ENCODE measurements at regions not wholly inside any gene's neighbourhood (a gene's known extent, or its start where the extent isn't known, plus 50 kb on each side); places are given as distances from the start of the nearest gene placed in this dataset.

DNA sequence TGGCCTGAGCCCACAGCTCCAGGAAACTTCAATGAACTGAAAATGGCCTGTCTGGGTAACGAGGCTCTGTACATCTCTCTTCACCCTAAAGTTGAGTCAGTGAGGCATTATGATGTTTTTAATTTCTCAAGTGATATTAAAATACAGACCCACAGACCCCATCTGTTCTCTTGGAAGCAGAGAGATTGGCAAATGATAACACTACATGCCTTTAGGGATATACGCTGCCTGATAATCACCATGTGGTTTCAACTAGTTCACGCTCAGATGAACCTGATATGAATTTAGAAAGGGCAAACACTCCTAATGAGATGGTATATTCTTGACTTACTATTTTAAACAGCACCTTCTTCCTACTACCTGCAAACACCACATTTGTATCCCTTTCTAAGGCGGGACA lies 127.5 kb downstream of the RFC3 start:
- no peak for DNase-seq (ENCODE audit: low read depth in 2 of 2)

DNA sequence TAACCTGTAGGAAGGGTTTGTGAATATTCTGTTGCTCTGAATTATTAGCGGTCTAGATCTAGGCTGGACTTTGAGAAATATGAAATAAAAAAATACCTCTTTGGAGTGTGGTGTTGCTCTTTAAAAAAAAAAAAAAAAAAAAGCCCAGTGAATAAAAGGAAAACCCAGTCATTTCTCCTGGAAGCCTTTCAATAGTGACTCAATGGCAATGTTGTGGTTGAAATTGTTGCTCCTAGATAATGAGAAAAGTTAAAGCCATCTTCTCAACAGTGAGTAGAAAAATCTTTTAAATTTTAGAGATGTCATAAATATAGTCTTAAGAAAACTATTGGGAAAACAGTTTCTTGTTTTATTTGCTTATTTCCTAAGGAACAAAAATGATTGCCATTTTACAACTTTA lies 135.3 kb downstream of the RFC3 start:
- DNase-seq (ENCODE audit: low read depth in 2 of 2): no peak

DNA sequence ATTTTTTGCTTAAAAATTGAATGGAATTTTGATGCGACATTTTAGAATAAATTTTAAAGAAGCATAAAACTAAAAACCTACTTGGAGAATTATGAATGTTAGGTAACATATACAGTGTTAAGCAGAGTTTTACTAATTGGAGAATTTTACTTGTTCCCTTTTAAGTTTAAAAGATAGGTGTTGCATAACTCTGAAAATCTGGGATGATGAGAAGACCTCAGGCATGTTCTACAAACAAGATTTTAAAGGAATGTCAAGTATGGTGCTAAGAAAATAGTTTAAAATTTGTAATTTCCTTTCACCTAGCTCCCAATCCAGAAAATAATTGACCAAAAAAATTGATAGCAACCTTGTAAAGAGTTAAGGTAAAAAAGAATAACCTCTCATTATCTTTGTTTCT lies 135.8 kb downstream of the RFC3 start:
- no peak for DNase-seq (ENCODE audit: low read depth in 2 of 2)

DNA sequence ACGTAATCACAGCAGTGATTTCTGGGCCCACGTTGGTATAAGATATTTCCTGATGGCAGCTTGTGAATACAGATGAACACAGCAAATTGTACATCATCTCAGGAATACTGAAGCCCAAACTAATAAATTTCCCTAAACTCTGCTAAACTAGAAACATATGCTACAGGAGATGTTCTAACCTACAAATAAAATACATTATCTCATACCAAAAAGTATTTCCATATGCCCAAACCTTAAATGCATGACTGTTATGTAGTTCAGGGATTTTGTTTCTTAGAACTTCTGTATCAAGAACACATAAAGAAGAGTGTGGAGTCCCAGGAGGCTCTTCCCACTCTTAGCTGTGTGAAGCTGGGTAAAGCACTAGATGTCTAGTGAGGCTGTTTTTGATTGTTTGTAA lies 138.4 kb downstream of the RFC3 start:
- DNase-seq (ENCODE audit: low read depth in 2 of 2): no peak

DNA sequence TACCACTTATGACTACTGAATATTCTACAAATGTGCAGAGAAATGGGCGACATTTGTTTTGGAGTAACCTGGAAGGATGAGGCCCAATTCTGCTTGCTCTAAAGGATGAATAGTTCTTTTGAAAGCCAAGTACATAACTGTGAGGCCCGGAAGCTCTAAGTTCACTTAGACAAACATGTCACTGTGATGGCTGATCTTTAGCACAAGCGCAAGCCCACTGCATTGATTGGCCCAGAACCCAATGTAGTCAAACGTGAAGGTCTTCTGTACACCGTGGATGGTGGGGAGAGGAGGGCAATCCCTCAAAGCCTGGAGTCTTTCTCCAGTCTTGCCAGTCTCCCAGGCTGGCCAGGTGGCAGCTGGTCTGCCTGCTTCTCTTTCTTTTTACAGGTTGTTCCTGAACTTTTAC lies 139.6 kb downstream of the RFC3 start:
- DNase-seq (ENCODE audit: low read depth in 2 of 2): no peak

DNA sequence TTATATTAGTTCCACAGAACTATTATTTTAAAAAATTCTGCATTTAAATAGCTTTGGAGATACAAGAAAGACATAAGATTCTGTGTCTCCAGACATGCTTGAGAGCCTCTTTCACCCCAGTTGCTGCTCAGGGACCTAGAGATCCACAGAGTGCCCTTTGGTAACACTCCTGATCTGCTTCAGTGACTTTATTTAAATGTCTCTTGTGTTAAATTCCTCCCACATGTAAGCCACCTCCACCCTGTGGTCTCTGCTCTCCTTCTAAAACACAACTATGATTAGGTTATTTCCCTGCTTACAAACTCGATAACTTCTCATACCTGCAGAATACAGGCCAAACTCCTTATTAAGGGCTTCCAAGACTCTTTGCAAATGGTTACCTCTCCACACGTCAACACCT lies 141.0 kb downstream of the RFC3 start:
- DNase-seq (ENCODE audit: low read depth in 2 of 2): no peak

DNA sequence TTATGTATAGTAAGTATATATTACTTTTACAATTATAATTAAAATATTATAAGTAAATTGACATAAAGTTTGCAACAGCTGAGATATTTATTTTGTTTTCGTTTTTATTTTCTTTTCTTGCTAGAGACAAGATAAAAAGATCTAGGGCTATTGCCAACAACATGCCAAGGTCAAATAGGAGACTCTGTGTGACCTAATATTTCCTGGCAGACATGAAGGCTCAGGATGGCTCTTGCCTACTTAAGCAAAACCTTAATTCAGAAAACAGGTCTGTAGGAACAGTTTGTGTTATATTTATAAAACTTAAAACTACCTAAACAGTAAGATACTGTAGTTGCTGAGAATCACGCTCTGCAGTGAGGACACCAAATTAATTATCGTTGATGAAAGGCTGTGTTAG lies 145.2 kb downstream of the RFC3 start:
- DNase-seq (ENCODE audit: low read depth in 2 of 2): no peak

DNA sequence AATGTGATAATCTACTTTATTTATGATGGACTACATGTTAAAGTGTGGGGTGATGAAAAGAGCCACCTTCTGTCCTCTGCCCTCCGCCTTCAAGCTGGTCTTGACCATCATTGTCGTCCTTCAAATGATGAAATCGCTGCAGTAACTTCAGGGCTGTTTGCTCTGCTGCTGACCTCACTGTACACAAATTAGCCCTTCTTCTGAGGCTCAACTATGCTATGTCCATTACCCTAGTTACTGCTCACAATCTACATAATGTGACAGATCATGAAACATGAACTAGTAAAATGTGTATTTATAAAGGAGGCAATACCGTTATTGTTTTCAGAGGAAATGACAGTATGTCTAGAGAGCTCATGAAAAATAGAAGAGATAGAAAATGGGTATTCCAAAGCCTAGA lies 145.9 kb downstream of the RFC3 start:
- DNase-seq (ENCODE audit: low read depth in 2 of 2): no peak

DNA sequence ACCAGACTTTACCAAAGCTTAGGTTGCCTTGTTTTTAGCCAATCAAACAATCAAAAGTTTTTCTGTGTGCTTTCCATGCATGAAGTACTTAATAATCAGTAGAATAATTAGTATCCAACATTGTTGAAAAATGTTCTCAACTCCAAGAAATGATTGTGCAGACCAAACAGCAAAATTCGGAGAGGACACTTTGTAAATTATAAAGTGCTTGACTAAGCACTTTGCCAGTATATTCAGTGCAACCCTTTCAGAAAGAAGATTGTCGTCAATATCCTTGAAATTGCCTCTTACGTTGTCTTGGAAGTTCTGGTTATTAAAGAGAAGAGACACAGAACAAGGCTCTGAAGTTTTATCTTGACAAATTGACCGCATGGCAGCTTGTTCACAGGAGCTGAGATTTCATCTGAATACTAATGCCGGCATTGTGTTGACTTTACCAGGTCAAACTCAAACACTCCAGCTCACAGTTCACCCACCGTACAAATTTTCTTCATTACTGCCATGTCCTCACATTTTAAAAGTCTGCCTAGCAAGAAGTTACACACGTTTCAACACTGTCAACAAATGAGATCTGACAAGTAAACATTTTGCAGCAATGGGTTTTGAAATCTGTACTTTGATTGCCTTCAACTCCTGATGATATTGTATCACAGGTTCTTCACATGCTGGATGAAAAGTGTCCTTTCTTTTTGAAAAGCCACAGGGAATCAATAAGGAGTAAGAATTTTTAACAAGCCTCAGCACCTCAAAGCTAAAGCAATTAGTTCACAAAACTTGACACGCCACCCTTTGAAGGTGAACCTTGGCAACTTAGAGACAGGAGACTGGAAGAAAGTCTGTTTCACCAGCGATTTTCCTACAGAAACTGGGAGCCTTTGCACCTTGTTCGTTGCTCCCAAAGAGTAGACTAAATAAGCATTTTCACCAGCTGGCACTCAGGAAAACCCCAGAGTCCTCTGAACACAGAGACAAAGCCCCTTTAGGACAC lies 150.9 kb downstream of the RFC3 start:
- DNase-seq (ENCODE audit: low read depth in 2 of 2): no peak

DNA sequence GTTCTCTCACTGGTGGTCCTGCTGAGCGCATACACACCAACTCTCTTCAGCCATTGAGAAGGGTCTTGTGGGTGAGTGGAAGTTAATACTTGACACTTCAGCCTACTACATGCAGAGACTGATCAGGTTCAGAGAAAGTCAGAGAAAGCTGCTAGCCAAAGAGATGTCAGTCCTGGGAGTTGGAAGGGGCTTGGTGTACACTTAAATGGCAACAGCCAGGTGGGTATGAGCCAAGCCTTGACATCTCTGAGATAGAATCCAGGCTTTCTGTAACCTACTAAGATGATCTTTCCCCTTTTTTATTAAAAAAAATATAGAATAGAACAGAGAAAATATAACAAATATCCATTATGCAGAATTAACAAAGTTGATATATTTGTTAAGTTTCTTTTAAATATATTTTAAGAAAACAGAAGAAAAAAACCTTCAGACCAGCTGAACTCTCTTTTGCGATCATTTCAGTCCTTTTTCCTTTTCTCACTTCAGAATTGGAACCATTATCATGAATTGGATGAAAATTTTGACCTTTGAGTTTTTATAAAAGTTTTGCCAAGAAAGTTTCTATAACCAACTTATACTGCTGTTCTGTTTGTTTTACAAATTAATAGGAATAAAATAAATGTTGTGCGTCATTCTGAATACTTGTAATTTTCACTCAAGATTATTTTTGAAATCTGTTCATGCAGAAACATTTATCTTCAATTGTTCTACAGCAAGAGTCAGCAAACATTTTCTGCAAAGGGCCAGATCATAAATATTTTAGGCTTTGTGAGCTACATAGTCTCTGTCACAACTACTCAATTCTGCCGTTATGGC lies 153.0 kb downstream of the RFC3 start:
- DNase-seq (ENCODE audit: low read depth in 2 of 2): no peak

DNA sequence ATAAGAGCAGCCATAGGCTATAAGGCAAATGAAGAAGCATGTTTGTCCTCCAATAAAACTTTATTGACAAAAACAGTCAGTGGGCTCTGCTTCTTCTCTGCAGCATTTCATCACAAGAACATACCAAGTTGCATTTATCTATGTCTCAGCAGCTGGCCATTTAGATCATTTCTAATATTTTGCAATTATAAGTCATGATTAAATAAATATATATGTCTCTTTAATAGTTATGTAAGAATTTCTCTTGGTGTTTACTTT lies 153.5 kb downstream of the RFC3 start:
- DNase-seq (ENCODE audit: low read depth in 2 of 2): no peak

DNA sequence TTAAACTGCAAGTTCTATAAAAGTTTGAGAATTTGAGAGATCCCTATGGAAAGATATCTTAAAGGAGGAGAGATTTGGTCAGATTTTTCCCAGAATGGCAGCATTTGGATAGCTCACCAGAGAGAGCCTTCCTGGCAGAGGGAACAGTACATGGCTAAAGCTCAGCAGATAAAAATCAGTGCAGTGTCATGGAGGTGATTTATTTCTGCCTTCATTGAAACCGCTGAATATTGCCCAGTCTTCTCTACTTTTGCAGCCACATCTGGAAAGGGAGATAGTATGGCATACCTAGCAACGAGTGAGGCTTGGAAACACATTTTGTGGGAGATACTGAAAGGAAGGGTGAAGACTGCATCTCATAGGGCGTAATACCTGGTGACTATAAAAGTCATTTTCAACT lies 155.2 kb downstream of the RFC3 start:
- no peak for DNase-seq (ENCODE audit: low read depth in 2 of 2)

DNA sequence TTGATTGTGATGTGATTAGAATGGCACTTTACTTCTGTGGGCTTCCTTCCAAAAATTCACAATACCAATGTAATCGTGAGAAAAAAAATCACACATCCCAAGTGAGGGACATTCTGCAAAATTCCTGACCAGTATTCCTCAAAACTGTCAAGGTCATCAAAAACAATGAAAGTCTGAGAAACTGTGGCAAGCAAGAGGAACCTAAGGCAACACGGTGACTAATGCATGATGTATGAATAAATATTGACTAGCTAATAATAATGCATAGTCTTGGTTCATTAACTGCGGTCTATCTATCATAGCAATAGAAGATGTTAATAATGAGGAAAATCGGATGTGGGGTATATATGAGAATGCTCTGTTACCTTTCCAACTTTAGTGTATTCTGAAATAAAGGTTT lies 159.0 kb downstream of the RFC3 start:
- DNase-seq (ENCODE audit: low read depth in 2 of 2): no peak

DNA sequence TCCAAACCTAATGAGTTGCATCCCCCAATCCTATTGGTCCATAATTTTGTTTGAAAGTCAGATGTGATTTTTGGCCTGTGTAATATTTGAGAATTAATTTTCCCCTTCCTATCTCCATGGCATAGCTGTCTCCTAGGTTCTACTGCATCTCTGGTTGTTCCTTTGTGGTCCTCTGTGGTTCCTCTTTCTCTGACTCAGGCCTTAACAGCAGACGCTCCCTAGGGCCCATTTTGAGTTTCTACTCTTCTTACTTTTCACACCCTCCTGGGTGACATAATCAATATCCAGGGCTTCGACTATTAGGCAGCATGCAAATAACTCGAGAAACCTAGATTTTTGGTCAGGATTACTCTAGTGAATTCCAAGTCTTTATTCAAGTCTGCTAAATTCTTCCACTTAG lies 160.7 kb downstream of the RFC3 start:
- no peak for DNase-seq (ENCODE audit: low read depth in 2 of 2)

DNA sequence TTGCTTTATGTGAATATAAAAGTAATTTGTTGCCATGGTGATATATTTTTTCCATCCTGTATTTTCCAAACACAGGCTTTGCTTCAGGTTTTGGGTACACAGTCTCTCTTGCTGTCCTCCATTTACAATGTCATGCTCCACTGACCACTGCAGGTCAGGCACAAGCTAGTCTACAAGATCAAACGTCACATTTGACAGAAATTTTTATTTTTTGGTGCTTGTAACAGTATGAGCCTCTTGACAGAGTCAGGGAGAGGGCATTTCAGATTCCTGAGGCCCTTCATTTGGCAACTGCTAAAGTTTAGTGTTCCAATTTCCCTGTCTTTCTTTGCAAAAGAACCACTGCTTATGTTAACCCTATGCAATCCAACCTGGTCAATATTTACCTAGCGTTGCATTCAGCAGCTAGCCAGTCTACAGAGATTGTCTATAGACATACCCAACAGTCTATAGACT lies 175.0 kb downstream of the RFC3 start:
- no peak for DNase-seq (ENCODE audit: low read depth in 2 of 2)

DNA sequence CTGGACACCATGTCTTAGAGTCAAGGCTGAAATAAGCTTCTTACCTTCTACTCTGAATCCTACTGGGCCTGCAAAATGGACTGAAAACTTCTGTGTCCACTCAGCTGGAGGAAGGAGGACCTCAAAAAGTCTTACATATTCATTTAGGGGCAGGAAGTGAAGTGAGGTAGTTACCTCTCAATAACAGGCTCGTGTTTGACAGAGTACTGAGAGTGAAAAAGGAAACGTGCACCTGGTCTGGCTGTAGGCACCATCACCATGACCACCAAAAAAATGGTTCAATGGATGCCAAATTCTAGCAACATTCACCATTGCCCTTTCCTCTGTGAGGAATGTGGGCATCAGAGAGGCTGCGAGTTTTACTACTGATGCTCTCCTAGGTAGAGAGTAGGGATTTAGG lies 176.2 kb downstream of the RFC3 start:
- DNase-seq (ENCODE audit: low read depth in 2 of 2): no peak

DNA sequence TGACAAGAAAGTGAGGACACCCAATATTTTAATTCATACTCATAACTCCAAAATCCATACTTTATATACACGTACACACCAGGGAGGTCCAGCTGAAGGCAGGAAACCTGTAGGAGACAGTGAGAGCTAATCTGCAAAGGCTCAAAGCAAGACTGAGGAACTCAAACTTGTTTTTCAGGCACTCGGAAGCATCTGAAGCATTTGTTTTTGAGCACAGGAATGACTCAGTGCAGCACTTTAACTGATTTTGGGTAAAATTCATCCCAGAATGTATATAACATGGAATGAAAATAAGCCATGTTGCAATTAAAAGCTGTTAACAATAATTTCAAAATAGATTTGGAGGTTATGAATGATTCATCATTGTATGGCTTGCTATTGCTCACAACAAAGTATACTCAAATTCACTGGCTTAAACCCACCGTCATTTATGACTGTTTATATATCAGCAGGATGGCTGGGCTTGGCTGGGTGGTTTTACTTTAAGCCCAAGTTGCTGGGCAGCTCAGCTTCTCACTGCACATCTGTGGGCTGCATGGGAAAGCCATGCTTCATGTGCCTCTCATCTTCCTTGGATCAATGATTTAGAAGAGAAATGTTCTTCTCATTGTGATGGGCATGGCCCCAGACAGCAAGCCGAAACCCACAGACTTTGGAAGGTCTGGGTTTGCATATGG lies 177.0 kb downstream of the RFC3 start:
- no peak for DNase-seq (ENCODE audit: low read depth in 2 of 2)

DNA sequence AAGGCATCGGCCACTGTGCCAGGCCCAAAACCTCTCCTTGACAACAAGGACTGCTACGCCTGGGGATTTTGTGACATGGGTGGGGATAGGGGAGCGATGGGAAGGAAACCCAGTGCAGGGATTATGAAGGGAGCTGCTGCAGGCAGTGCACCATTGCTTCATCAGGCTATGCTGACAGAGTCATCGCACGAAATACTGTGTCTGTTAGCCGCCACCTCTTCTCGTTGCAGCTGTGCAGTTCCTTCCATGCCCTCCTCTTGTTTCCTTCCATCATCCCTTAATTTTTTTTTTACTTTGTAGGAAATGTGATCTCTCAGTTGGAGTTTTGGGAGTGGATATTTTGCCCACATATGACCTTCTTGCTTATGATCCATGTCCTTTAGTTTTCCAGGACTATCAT lies 178.7 kb downstream of the RFC3 start:
- no peak for DNase-seq (ENCODE audit: low read depth in 2 of 2)

DNA sequence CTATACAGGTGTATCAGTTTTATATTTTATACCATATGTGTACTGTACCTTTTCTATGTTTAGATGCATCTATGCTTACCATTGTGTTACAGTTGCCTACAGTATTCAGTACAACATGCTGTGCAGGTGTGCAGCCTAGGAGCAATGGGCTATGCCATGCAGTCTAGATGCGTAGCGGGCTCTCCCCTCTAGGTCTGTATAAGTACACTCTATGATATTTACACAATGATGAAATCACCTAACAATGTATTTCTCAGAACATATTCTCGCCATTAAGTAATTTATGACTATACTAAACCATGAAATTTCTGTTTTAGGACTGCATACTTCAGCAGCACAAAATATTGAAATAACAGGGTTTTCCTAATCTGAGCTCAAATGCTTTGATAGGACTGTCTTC lies 179.6 kb downstream of the RFC3 start:
- DNase-seq (ENCODE audit: low read depth in 2 of 2): no peak

DNA sequence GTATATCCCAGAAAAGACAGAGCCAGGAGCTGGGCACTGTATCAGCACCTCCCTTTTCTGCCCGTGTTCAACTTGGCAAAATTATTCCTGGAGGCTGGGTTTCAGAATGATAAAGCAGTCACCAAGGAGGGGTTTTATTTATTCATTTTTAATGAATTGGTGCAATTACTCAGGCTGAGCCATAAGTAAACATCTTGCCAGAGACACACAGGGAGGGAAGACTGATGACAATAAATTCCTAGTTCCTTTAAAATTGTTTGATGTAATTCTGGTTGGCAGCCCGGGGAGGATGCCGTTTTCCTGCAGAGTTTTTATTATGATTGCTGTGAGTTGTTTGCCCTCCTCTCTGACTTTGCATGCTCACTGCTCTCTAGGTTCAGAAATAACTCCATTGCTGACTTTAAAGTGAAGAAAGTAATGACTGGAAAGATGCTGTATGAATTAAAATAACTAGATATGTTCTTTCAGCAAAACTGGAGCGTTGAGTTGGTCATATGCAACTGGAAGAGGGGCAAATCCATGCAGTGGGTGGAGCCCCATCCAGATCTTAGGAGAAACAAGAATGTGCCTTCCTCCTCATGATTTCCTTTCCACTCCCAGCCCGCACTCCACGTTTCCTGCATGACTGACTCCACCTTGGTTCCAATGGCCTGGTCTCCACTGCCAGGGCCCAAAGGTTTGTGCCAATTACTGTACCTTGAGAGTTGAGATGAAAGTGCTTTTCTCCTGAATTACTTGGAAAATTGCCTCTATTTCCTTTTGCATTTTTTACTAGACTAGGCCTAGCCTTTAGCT lies 182.1 kb downstream of the RFC3 start:
- no peak for DNase-seq (ENCODE audit: low read depth in 2 of 2)

DNA sequence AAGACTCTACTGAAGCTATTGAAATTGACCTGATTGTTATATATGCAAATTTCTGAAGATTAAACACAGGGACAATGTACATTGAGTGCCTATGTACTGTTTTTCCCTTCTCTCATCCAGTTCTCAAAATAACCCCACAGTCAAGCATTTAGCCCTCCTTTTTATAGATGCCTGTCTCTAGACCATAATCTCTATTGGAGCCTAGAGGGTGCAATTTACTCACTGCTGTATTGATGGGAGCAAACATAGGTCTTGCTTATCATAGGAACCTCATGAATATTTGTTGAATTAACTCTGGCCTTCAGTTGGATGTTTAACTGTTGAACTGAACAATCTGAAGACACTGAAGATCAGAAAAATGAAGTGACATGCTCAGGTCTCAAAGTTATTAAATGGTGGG lies 183.0 kb downstream of the RFC3 start:
- DNase-seq (ENCODE audit: low read depth in 2 of 2): no peak

DNA sequence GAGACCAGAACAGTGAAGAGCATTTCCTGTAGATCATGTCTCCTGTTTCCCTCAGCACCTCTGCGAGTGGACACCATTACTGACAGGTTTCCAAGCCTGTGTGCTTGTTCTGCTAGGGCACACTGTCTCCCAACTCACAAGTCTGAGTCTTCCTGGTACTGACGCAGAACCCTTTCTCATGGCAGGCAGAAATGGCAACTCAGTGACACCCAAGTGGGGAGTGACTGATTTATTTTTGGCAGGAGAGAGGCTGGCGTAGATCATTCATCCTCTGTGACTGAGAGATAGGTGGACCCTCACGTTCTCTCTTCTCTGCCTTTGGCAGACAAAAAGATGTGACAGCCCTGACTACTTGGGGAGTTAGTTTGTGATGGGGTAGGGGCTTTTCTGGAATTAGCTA lies 183.4 kb downstream of the RFC3 start:
- DNase-seq (ENCODE audit: low read depth in 2 of 2): no peak

Data from stimulated activated CD4-positive, alpha-beta T cell treated with anti-CD3 and anti-CD28 coated beads, Interleukin-1b, Interleukin-23, amount 100 ng/mL, for 4 hours (primary cell).